Testis (tissue), 2 donors: ENCODE measurements at regions not wholly inside any gene's neighbourhood (a gene's known extent, or its start where the extent isn't known, plus 50 kb on each side); places are given as distances from the start of the nearest gene placed in this dataset.

ENCODE experiments used
- DNase-seq: peaks from one replicate; pipeline ENCODE4 v3.0.0-alpha.2; 2019
- H3K27ac ChIP-seq, 2 donors: fragments of 200-600 bp; sonication (generic); one replicate each; pipeline ENCODE4 v1.5.1; 2019
- H3K27me3 ChIP-seq: fragments of 200-600 bp; sonication (generic); one replicate; pipeline ENCODE4 v1.5.1; 2019
- H3K36me3 ChIP-seq: fragments of 200-600 bp; sonication (generic); one replicate; pipeline ENCODE4 v1.5.1; 2017; ENCODE audit warnings: low read depth; ENCODE audit errors: missing control alignments
- H3K4me1 ChIP-seq: fragments of 200-600 bp; sonication (generic); one replicate; pipeline ENCODE4 v1.5.1; 2019
- H3K4me3 ChIP-seq, 2 donors: fragments of 200-600 bp; sonication (generic); one replicate each; pipeline ENCODE4 v1.5.1; 2017 to 2019
- H3K9me3 ChIP-seq: fragments of 200-600 bp; sonication (generic); one replicate; pipeline ENCODE4 v1.5.1; 2017
- POLR2A ChIP-seq: fragments of 450-650 bp; IDR thresholded peaks from one replicate; pipeline ENCODE4 v1.6.1; 2017; ENCODE audit warnings: antibody characterized with exemption, mild to moderate bottlenecking, moderate library complexity
- WGBS, 2 donors: methylation state at CpG; one replicate each; pipeline ENCODE4 v1.1.5; 2018; 5-methylcytosine and 5-hydroxymethylcytosine counted together
- intact Hi-C: fragments of 100-400 bp; cut with DNase I; formaldehyde crosslinking; loops from one replicate; pipeline ENCODE4 v1.15.1; 2023; ENCODE audit warnings: low total_unique reads
- TF ChIP-seq, protein P1 (sequence below), 3 experiments: fragments of 450-650 bp in 2 of 3; fragments of 200-600 bp in 1 of 3; sonication (generic) in 1 of 3; IDR thresholded peaks; one replicate each; pipeline ENCODE4 v1.5.1; 2016 to 2019; ENCODE audit warnings: antibody characterized with exemption in 3 of 3, mild to moderate bottlenecking in 2 of 3, moderate library complexity in 1 of 3

GRCh38 chr3:68373727-68374126 is 558.6 kb downstream of the TAFA4 start:
- no peaks in the 10 kb centered on the region for H3K27me3 ChIP-seq
- no peaks in the 10 kb centered on the region for H3K9me3 ChIP-seq
- DNase-seq, result no peak
- H3K27ac ChIP-seq, result no peak overlapping the region
- H3K36me3 ChIP-seq, result no peaks in the 10 kb centered on the region
- no peak overlapping the region for H3K4me3 ChIP-seq
- H3K4me1 ChIP-seq, result no peaks in the 10 kb centered on the region
- no peak for TF ChIP-seq POLR2A
- TF ChIP-seq, protein P1, sequence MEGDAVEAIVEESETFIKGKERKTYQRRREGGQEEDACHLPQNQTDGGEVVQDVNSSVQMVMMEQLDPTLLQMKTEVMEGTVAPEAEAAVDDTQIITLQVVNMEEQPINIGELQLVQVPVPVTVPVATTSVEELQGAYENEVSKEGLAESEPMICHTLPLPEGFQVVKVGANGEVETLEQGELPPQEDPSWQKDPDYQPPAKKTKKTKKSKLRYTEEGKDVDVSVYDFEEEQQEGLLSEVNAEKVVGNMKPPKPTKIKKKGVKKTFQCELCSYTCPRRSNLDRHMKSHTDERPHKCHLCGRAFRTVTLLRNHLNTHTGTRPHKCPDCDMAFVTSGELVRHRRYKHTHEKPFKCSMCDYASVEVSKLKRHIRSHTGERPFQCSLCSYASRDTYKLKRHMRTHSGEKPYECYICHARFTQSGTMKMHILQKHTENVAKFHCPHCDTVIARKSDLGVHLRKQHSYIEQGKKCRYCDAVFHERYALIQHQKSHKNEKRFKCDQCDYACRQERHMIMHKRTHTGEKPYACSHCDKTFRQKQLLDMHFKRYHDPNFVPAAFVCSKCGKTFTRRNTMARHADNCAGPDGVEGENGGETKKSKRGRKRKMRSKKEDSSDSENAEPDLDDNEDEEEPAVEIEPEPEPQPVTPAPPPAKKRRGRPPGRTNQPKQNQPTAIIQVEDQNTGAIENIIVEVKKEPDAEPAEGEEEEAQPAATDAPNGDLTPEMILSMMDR (IDR thresholded peaks at IDR 0.05), result no peak
- WGBS, 2 donors, result 65 to 83% methylated on average over 3 of the region's 3 CpGs
- intact Hi-C loops, result no loop called here

- no peak for TF ChIP-seq POLR2A
- TF ChIP-seq, protein P1 (IDR thresholded peaks at IDR 0.05), result no peak
- Histone ChIP-seq H3K36me3 (no peaks in the 10 kb centered on the region), H3K27me3 (no peaks in the 10 kb centered on the region), H3K4me1 (no peaks in the 10 kb centered on the region), H3K9me3 (no peaks in the 10 kb centered on the region), H3K4me3 (no peak overlapping the region), H3K27ac (no peak overlapping the region)
- 90 to 91% methylated on average over 3 of the region's 3 CpGs for WGBS, 2 donors
- intact Hi-C loops, result no loop called here
- DNase-seq, result no peak
Observed at GRCh38 chr3:68363796-68364195, 568.6 kb downstream of the TAFA4 start.

DNA sequence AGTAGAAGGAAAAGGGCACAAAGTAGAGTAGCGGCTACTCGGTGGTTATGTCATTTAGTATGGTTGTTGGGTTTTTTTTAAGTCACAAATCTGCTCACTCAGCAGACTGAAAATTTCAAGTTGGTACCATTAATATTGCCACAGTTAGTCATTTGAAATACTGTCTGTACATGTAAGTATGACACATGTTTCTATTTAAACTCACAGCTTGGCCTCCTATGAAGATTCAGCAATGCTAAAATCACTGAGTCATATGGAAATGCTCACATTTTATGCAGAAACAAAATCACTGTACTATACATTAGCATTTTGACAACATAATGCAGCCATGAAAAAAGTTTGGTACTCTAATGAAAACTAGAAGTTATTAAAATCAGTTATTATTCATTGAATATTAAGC is 571.9 kb downstream of the TAFA4 start:
- DNase-seq, result no peak
- Histone ChIP-seq H3K27ac (no peak overlapping the region), H3K4me1 (no peaks in the 10 kb centered on the region), H3K36me3 (no peaks in the 10 kb centered on the region), H3K9me3 (no peaks in the 10 kb centered on the region), H3K27me3 (no peaks in the 10 kb centered on the region), H3K4me3 (no peak overlapping the region)
- WGBS, 2 donors, result 92% methylated on average over 2 of the region's 2 CpGs
- TF ChIP-seq POLR2A, result no peak
- TF ChIP-seq, protein P1 (IDR thresholded peaks at IDR 0.05), result no peak
- intact Hi-C loops, result no loop called here

DNA sequence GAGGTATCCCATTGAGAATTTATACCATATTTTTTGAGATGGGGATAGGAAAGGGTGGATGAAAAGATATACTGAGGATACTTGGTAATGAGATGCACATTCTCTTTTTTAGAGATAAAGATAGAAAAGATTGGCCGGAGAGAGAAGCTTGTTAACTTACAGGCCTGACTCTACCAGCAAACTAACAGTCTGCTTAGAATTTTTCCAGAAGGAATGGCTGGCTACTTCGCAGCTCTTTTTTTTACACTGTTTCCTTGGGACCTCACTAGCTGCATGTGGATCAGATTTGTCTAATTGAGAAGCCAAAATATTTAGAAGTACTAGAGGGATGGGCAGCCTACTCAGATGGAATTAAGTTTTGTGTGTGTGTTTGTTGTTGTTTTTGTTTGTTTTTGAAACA is 586.6 kb downstream of the TAFA4 start:
- intact Hi-C loops, result no loop called here
- Histone ChIP-seq H3K36me3 (no peaks in the 10 kb centered on the region), H3K27ac (no peak overlapping the region), H3K4me3 (no peak overlapping the region), H3K4me1 (no peaks in the 10 kb centered on the region), H3K9me3 (no peaks in the 10 kb centered on the region), H3K27me3 (no peaks in the 10 kb centered on the region)
- DNase-seq, result no peak
- 49 to 68% methylated on average over 2 of the region's 2 CpGs for WGBS, 2 donors
- TF ChIP-seq, protein P1 (IDR thresholded peaks at IDR 0.05), result no peak
- TF ChIP-seq POLR2A, result no peak

DNA sequence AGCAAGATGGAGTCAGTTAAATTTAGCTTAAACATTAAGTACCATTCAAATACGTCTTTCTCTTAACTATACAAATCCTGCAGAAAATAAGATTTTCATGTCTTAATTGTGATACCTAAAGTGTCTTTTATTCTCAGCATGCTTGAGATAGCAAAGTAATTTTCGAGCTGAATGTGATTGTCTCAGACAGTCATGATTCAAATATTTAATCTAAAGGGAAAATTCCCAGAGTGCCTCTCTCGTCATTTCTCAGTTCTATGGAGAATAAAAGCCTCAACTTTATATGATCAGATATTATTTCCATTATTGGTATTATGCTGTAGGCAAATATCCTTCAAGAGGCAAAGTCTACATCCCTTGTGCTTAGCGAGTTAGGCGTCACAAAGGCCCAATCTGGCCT is 589.9 kb downstream of the TAFA4 start:
- Histone ChIP-seq H3K36me3 (no peaks in the 10 kb centered on the region), H3K4me3 (no peak overlapping the region), H3K27ac (no peak overlapping the region), H3K4me1 (no peaks in the 10 kb centered on the region), H3K9me3 (no peaks in the 10 kb centered on the region), H3K27me3 (no peaks in the 10 kb centered on the region)
- WGBS, 2 donors, result 90 to 92% methylated on average over 5 of the region's 5 CpGs
- DNase-seq, result no peak
- intact Hi-C loops, result no loop called here
- TF ChIP-seq, protein P1 (IDR thresholded peaks at IDR 0.05), result no peak
- TF ChIP-seq POLR2A, result no peak
